ENCODE measurements at regions not wholly inside any gene's neighbourhood (a gene's known extent, or its start where the extent isn't known, plus 50 kb on each side); places are given as distances from the start of the nearest gene placed in this dataset.

DNA sequence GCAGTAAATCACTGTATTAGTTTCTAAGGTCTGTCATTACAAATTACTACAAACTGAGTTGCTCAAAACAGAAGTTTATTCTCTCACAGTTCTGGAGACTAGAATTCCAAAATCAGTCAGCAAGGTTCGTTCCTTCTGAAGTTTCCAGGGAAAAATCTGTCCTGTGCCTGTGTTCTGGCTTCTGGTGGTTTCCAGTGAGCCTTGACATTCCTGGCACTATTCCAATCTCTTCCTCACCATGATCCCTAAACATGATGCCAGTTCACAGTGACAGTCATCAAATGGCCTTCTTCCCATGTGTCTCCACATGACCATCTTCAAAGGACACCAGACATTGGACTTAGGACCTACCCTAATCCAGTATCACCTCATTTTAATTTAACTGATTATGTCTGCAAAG lies 351.4 kb downstream of the PLK2 start:
- TF ChIP-seq, protein P1, sequence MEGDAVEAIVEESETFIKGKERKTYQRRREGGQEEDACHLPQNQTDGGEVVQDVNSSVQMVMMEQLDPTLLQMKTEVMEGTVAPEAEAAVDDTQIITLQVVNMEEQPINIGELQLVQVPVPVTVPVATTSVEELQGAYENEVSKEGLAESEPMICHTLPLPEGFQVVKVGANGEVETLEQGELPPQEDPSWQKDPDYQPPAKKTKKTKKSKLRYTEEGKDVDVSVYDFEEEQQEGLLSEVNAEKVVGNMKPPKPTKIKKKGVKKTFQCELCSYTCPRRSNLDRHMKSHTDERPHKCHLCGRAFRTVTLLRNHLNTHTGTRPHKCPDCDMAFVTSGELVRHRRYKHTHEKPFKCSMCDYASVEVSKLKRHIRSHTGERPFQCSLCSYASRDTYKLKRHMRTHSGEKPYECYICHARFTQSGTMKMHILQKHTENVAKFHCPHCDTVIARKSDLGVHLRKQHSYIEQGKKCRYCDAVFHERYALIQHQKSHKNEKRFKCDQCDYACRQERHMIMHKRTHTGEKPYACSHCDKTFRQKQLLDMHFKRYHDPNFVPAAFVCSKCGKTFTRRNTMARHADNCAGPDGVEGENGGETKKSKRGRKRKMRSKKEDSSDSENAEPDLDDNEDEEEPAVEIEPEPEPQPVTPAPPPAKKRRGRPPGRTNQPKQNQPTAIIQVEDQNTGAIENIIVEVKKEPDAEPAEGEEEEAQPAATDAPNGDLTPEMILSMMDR (IDR thresholded peaks at IDR 0.05): no peak
- TF ChIP-seq EZH2 (IDR thresholded peaks at IDR 0.05): no peak
- TF ChIP-seq EZH2phosphoT487 (IDR thresholded peaks at IDR 0.05): no peak
